Naive B cell (primary cell): ENCODE measurements at regions not wholly inside any gene's neighbourhood (a gene's known extent, or its start where the extent isn't known, plus 50 kb on each side); places are given as distances from the start of the nearest gene placed in this dataset.
"Not testable (repeated sequence)": the region's sequence is repeated elsewhere in the genome, so short reads cannot be mapped to it uniquely, and the experiment has no call there.

Experiments
- ATAC-seq, 2 donors: fragments of 150-1000 bp; cut with Tn5 transposase; 2 replicates each; pipeline ENCODE4 v1.10.0; 2021; ENCODE audit warnings: low read depth in 2 of 2, mild to moderate bottlenecking in 2 of 2, moderate library complexity in 2 of 2
- DNase-seq: peaks from one replicate; pipeline ENCODE4 v3.0.0; 2022
- H3K27ac Mint-ChIP-seq, 6 donors: one replicate each; pipeline ENCODE4 v1.8.0; 2020 to 2022; ENCODE audit warnings: mild to moderate bottlenecking in 6 of 6, mixed read lengths in 6 of 6, moderate library complexity in 5 of 6, inconsistent platforms in 2 of 6
- H3K27me3 Mint-ChIP-seq, 3 donors: one replicate each; pipeline ENCODE4 v1.8.0; 2021 to 2022; ENCODE audit warnings: mixed read lengths in 3 of 3, mild to moderate bottlenecking in 1 of 3
- H3K36me3 Mint-ChIP-seq, 2 donors: one replicate each; pipeline ENCODE4 v1.8.0; 2020 to 2022; ENCODE audit warnings: mixed read lengths in 2 of 2, inconsistent platforms in 1 of 2, mild to moderate bottlenecking in 1 of 2
- H3K4me1 Mint-ChIP-seq, 3 donors: one replicate each; pipeline ENCODE4 v1.8.0; 2020 to 2022; ENCODE audit warnings: mixed read lengths in 3 of 3, inconsistent platforms in 1 of 3, mild to moderate bottlenecking in 1 of 3, moderate library complexity in 1 of 3
- H3K4me3 Mint-ChIP-seq, 8 donors: one replicate each; pipeline ENCODE4 v1.8.0; 2020 to 2022; ENCODE audit warnings: mild to moderate bottlenecking in 8 of 8, mixed read lengths in 8 of 8, moderate library complexity in 8 of 8, inconsistent platforms in 2 of 8
- H3K9me3 Mint-ChIP-seq, 7 donors: one replicate each; pipeline ENCODE4 v1.8.0; 2020 to 2022; ENCODE audit warnings: mixed read lengths in 7 of 7, mild to moderate bottlenecking in 5 of 7, inconsistent platforms in 2 of 7, moderate library complexity in 1 of 7

- no peak overlapping the region for H3K4me3 Mint-ChIP-seq
- H3K9me3 Mint-ChIP-seq, result peaks cover 0 to 8% (median 2%) of the 10 kb centered on the region in 7 donors
- no peaks in the 10 kb centered on the region for H3K36me3 Mint-ChIP-seq
- peaks cover 0 to 3% (median 0%) of the 10 kb centered on the region in 3 donors for H3K4me1 Mint-ChIP-seq
- DNase-seq, result no peak
- H3K27me3 Mint-ChIP-seq, result peaks cover 0 to 34% (median 5%) of the 10 kb centered on the region in 3 donors
- no peak for ATAC-seq
- H3K27ac Mint-ChIP-seq, result no peak overlapping the region
These were observed 74.2 kb downstream of the APOBEC1 start for GRCh38 chr12:7591531-7591930.

- peaks cover 5 to 35% (median 9%) of the 10 kb centered on the region in 3 donors for H3K27me3 Mint-ChIP-seq
- H3K27ac Mint-ChIP-seq, H3K4me1 Mint-ChIP-seq, H3K36me3 Mint-ChIP-seq, H3K9me3 Mint-ChIP-seq, H3K4me3 Mint-ChIP-seq, ATAC-seq, DNase-seq: not testable (repeated sequence)
These were observed 75.6 kb downstream of the APOBEC1 start for GRCh38 chr12:7590085-7590484.

GRCh38 chr12:7588742-7589329 lies 76.9 kb downstream of the APOBEC1 start:
- ATAC-seq, H3K36me3 Mint-ChIP-seq, H3K4me3 Mint-ChIP-seq, H3K9me3 Mint-ChIP-seq, H3K27ac Mint-ChIP-seq, H3K4me1 Mint-ChIP-seq: not testable (repeated sequence)
- peaks cover 9 to 46% (median 16%) of the 10 kb centered on the region in 3 donors for H3K27me3 Mint-ChIP-seq
- peak; percentile 17 for DNase-seq

GRCh38 chr12:7584137-7584536 lies 80.6 kb upstream of the CD163 start:
- Mint-ChIP-seq H3K36me3 (peaks cover 0 to 15% of the 10 kb centered on the region in 2 donors), H3K9me3 (peaks cover 0 to 34% (median 21%) of the 10 kb centered on the region in 7 donors), H3K27me3 (peaks cover 14 to 33% (median 19%) of the 10 kb centered on the region in 3 donors), H3K4me1 (peaks cover 0 to 17% (median 4%) of the 10 kb centered on the region in 3 donors), H3K27ac (peak overlapping the region in 1 of 6 donors; percentile 13)
- not testable (repeated sequence) for ATAC-seq, DNase-seq, H3K4me3 Mint-ChIP-seq

GRCh38 chr12:7583471-7583870 lies 79.9 kb upstream of the CD163 start:
- H3K36me3 Mint-ChIP-seq, result peaks cover 0 to 15% of the 10 kb centered on the region in 2 donors
- no peak overlapping the region for H3K27ac Mint-ChIP-seq
- DNase-seq, result no peak
- no peak for ATAC-seq
- H3K4me3 Mint-ChIP-seq, result no peak overlapping the region
- H3K4me1 Mint-ChIP-seq, result peaks cover 0 to 17% (median 4%) of the 10 kb centered on the region in 3 donors
- H3K9me3 Mint-ChIP-seq, result peaks cover 0 to 41% (median 27%) of the 10 kb centered on the region in 7 donors
- peaks cover 10 to 33% (median 19%) of the 10 kb centered on the region in 3 donors for H3K27me3 Mint-ChIP-seq

- peaks cover 10 to 32% (median 19%) of the 10 kb centered on the region in 3 donors for H3K27me3 Mint-ChIP-seq
These were observed 79.2 kb upstream of the CD163 start for GRCh38 chr12:7582796-7583195.

GRCh38 chr12:7581625-7582024 lies 78.0 kb upstream of the CD163 start:
- ATAC-seq (no peak), DNase-seq (peak; percentile 3)
- Mint-ChIP-seq H3K36me3 (peaks cover 0 to 15% of the 10 kb centered on the region in 2 donors), H3K4me3 (peak overlapping the region in 1 of 8 donors; percentile 7), H3K4me1 (peaks cover 0 to 14% (median 4%) of the 10 kb centered on the region in 3 donors), H3K9me3 (peaks cover 0 to 49% (median 29%) of the 10 kb centered on the region in 7 donors), H3K27me3 (peaks cover 10 to 20% (median 19%) of the 10 kb centered on the region in 3 donors), H3K27ac (no peak overlapping the region)

More at GRCh38 chr12:7582796-7583195, 79.2 kb upstream of the CD163 start:
- H3K27ac Mint-ChIP-seq, result peak overlapping the region in 1 of 6 donors; percentile 36
- H3K36me3 Mint-ChIP-seq, result peaks cover 0 to 15% of the 10 kb centered on the region in 2 donors
- H3K9me3 Mint-ChIP-seq, result peaks cover 0 to 48% (median 29%) of the 10 kb centered on the region in 7 donors
- DNase-seq (no peak), ATAC-seq (no peak)
- H3K4me3 Mint-ChIP-seq, result no peak overlapping the region
- H3K4me1 Mint-ChIP-seq, result peaks cover 0 to 14% (median 4%) of the 10 kb centered on the region in 3 donors

GRCh38 chr12:7581046-7581445 lies 77.5 kb upstream of the CD163 start:
- H3K9me3 Mint-ChIP-seq, result peaks cover 0 to 52% (median 30%) of the 10 kb centered on the region in 7 donors
- ATAC-seq, result no peak
- H3K27ac Mint-ChIP-seq, result no peak overlapping the region
- H3K36me3 Mint-ChIP-seq, result peaks cover 0 to 15% of the 10 kb centered on the region in 2 donors
- peak overlapping the region in 1 of 8 donors; percentile 26 for H3K4me3 Mint-ChIP-seq
- peaks cover 0 to 14% (median 4%) of the 10 kb centered on the region in 3 donors for H3K4me1 Mint-ChIP-seq
- peaks cover 5 to 19% (median 19%) of the 10 kb centered on the region in 3 donors for H3K27me3 Mint-ChIP-seq
- no peak for DNase-seq

- Mint-ChIP-seq H3K27ac (no peak overlapping the region), H3K4me1 (no peaks in the 10 kb centered on the region), H3K4me3 (no peak overlapping the region), H3K27me3 (peaks cover 10 to 29% (median 13%) of the 10 kb centered on the region in 3 donors), H3K9me3 (peaks cover 2 to 25% (median 3%) of the 10 kb centered on the region in 7 donors), H3K36me3 (peaks cover 0 to 11% of the 10 kb centered on the region in 2 donors)
- ATAC-seq (no peak), DNase-seq (no peak)
These were observed 67.7 kb upstream of the CD163 start for GRCh38 chr12:7571257-7571656.

GRCh38 chr12:7557227-7557626 lies 53.6 kb upstream of the CD163 start:
- peaks cover 0 to 5% (median 0%) of the 10 kb centered on the region in 7 donors for H3K9me3 Mint-ChIP-seq
- ATAC-seq (no peak), DNase-seq (no peak)
- H3K27me3 Mint-ChIP-seq, result peaks cover 5 to 9% (median 8%) of the 10 kb centered on the region in 3 donors
- H3K27ac Mint-ChIP-seq, result no peak overlapping the region
- no peak overlapping the region for H3K4me3 Mint-ChIP-seq
- H3K4me1 Mint-ChIP-seq, result no peaks in the 10 kb centered on the region
- no peaks in the 10 kb centered on the region for H3K36me3 Mint-ChIP-seq

- Mint-ChIP-seq H3K4me3 (no peak overlapping the region), H3K36me3 (peaks cover 0 to 11% of the 10 kb centered on the region in 2 donors), H3K9me3 (peaks cover 8 to 14% (median 11%) of the 10 kb centered on the region in 7 donors), H3K27me3 (peaks cover 8 to 11% (median 8%) of the 10 kb centered on the region in 3 donors), H3K4me1 (no peaks in the 10 kb centered on the region), H3K27ac (no peak overlapping the region)
- DNase-seq, result no peak
- no peak for ATAC-seq
These were observed 52.2 kb upstream of the CD163 start for GRCh38 chr12:7555752-7556151.

GRCh38 chr12:7554831-7555230 lies 51.3 kb upstream of the CD163 start:
- peaks cover 0 to 11% of the 10 kb centered on the region in 2 donors for H3K36me3 Mint-ChIP-seq
- not testable (repeated sequence) for H3K27ac Mint-ChIP-seq, DNase-seq, H3K4me3 Mint-ChIP-seq, ATAC-seq, H3K4me1 Mint-ChIP-seq
- H3K9me3 Mint-ChIP-seq, result peaks cover 8 to 19% (median 16%) of the 10 kb centered on the region in 7 donors
- peaks cover 4 to 11% (median 8%) of the 10 kb centered on the region in 3 donors for H3K27me3 Mint-ChIP-seq
